CD4-positive, alpha-beta T cell (primary cell): ENCODE measurements at regions not wholly inside any gene's neighbourhood (a gene's known extent, or its start where the extent isn't known, plus 50 kb on each side); places are given as distances from the start of the nearest gene placed in this dataset.

ENCODE experiments used
- ATAC-seq: fragments of 200-7000 bp; cut with Tn5 transposase; one replicate; pipeline ENCODE4 v1.10.0; 2022; ENCODE audit warnings: mild to moderate bottlenecking; ENCODE audit not compliant: poor library complexity
- CTCF ChIA-PET: fragments of 350-600 bp; sonication (Branson Sonifier 250); formaldehyde crosslinking; loops from one replicate; lab custom pipeline; 2021; ENCODE audit warnings: antibody characterized with exemption, inconsistent platforms; lab: Charles Lee
- POLR2A ChIA-PET: fragments of 350-600 bp; sonication (Branson Sonifier 250); formaldehyde crosslinking; loops from one replicate; lab custom pipeline; 2021; ENCODE audit warnings: antibody characterized with exemption, inconsistent platforms; lab: Charles Lee
- DNase-seq, 14 experiments: peaks; one replicate each; pipeline ENCODE4 v3.0.0-alpha.2; 2013 to 2020; ENCODE audit warnings: mixed read lengths in 2 of 14
- H3K27ac ChIP-seq, 2 donors: one replicate each; pipeline versions ENCODE4 v1.5.1 to v1.7.0; 2013; ENCODE audit warnings: low read length in 2 of 2, low read depth in 1 of 2, mild to moderate bottlenecking in 1 of 2
- H3K27me3 ChIP-seq, 2 experiments: 1 replicate in 1 of 2; 2 replicates in 1 of 2; pipeline versions ENCODE4 v1.6.1 to v1.7.0; 2013; ENCODE audit warnings: low read length in 2 of 2, control low read depth in 1 of 2, mild to moderate bottlenecking in 1 of 2, moderate library complexity in 1 of 2; ENCODE audit not compliant: insufficient read depth in 2 of 2, control insufficient read depth in 1 of 2
- H3K36me3 ChIP-seq: one replicate; pipeline ENCODE4 v1.6.1; 2013; ENCODE audit warnings: low read length, control low read depth; ENCODE audit not compliant: insufficient read depth
- H3K4me1 ChIP-seq: one replicate; pipeline ENCODE4 v1.6.1; 2013; ENCODE audit warnings: low read length, control low read depth; ENCODE audit not compliant: insufficient read depth
- H3K4me3 ChIP-seq: one replicate; pipeline ENCODE4 v1.5.1; 2013; ENCODE audit warnings: mild to moderate bottlenecking, low read length, moderate library complexity
- H3K9me3 ChIP-seq, 2 experiments: 1 replicate in 1 of 2; 2 replicates in 1 of 2; pipeline versions ENCODE4 v1.6.1 to v1.7.0; 2013; ENCODE audit warnings: low read length in 2 of 2, mild to moderate bottlenecking in 2 of 2, control low read depth in 1 of 2, moderate library complexity in 1 of 2; ENCODE audit not compliant: control insufficient read depth in 1 of 2, insufficient read depth in 1 of 2
- H3K27ac Mint-ChIP-seq: one replicate; pipeline ENCODE4 v1.8.0; 2020; ENCODE audit warnings: mixed read lengths
- H3K27me3 Mint-ChIP-seq: one replicate; pipeline ENCODE4 v1.8.0; 2021; ENCODE audit warnings: mixed read lengths
- H3K36me3 Mint-ChIP-seq: one replicate; pipeline ENCODE4 v1.8.0; 2021; ENCODE audit warnings: low read depth, mixed read lengths
- H3K4me1 Mint-ChIP-seq: one replicate; pipeline ENCODE4 v1.8.0; 2021; ENCODE audit warnings: low read depth, mixed read lengths
- H3K4me3 Mint-ChIP-seq: one replicate; pipeline ENCODE4 v1.8.0; 2020; ENCODE audit warnings: mild to moderate bottlenecking, mixed read lengths
- H3K9me3 Mint-ChIP-seq: one replicate; pipeline ENCODE4 v1.8.0; 2020; ENCODE audit warnings: mixed read lengths
- CTCF ChIP-seq: fragments of 200-600 bp; IDR thresholded peaks from one replicate; pipeline ENCODE4 v1.8.0; 2022; ENCODE audit warnings: antibody characterized with exemption, mild to moderate bottlenecking
- intact Hi-C, 2 experiments: fragments of 100-400 bp; cut with DNase I in 1 of 2; cut with micrococcal nuclease in 1 of 2; formaldehyde crosslinking; loops; one replicate each; pipeline versions ENCODE4 v1.15.1 to v1.9.0; 2023 to 2025; cut with DNase I, micrococcal nuclease

- H3K36me3 Mint-ChIP-seq = no peaks in the 10 kb centered on the region
- Histone ChIP-seq H3K36me3 (no peaks in the 10 kb centered on the region), H3K4me1 (no peaks in the 10 kb centered on the region), H3K27ac (no peak overlapping the region), H3K27me3 (no peaks in the 10 kb centered on the region), H3K4me3 (no peak overlapping the region), H3K9me3 (peaks cover 0 to 20% of the 10 kb centered on the region in 2 experiments)
- H3K4me1 Mint-ChIP-seq = no peaks in the 10 kb centered on the region
- intact Hi-C loops = no loop called here
- CTCF ChIA-PET = no interaction called here
- H3K27ac Mint-ChIP-seq = no peak overlapping the region
- TF ChIP-seq CTCF = no peak
- DNase-seq (no peak), ATAC-seq (no peak)
- no peak overlapping the region for H3K4me3 Mint-ChIP-seq
- peaks cover 3% of the 10 kb centered on the region for H3K9me3 Mint-ChIP-seq
- no peaks in the 10 kb centered on the region for H3K27me3 Mint-ChIP-seq
- POLR2A ChIA-PET = no interaction called here
Measured at GRCh38 chr18:78477840-78478239, 501.8 kb upstream of the SALL3 start.

- TF ChIP-seq CTCF = no peak
- ChIA-PET POLR2A (no interaction called here), CTCF (no interaction called here)
- Mint-ChIP-seq H3K4me3 (no peak overlapping the region), H3K27me3 (no peaks in the 10 kb centered on the region), H3K9me3 (peaks cover 3% of the 10 kb centered on the region), H3K36me3 (no peaks in the 10 kb centered on the region), H3K4me1 (no peaks in the 10 kb centered on the region), H3K27ac (no peak overlapping the region)
- peaks cover 0 to 15% of the 10 kb centered on the region in 2 experiments for H3K9me3 ChIP-seq
- H3K27ac ChIP-seq = no peak overlapping the region
- DNase-seq (no peak), ATAC-seq (no peak)
- H3K4me3 ChIP-seq = no peak overlapping the region
- H3K27me3 ChIP-seq = no peaks in the 10 kb centered on the region
- intact Hi-C loops = no loop called here
- no peaks in the 10 kb centered on the region for H3K4me1 ChIP-seq
- H3K36me3 ChIP-seq = no peaks in the 10 kb centered on the region
Measured at GRCh38 chr18:78479443-78479842, 500.2 kb upstream of the SALL3 start.

- Histone ChIP-seq H3K27ac (no peak overlapping the region), H3K9me3 (peaks cover 0 to 19% of the 10 kb centered on the region in 2 experiments), H3K4me3 (no peak overlapping the region), H3K36me3 (no peaks in the 10 kb centered on the region), H3K4me1 (no peaks in the 10 kb centered on the region), H3K27me3 (no peaks in the 10 kb centered on the region)
- no peak for DNase-seq
- no peak for TF ChIP-seq CTCF
- no peaks in the 10 kb centered on the region for H3K27me3 Mint-ChIP-seq
- H3K36me3 Mint-ChIP-seq = no peaks in the 10 kb centered on the region
- intact Hi-C loops = no loop called here
- ChIA-PET CTCF (no interaction called here), POLR2A (no interaction called here)
- ATAC-seq = no peak
- no peak overlapping the region for H3K27ac Mint-ChIP-seq
- H3K4me3 Mint-ChIP-seq = no peak overlapping the region
- no peaks in the 10 kb centered on the region for H3K4me1 Mint-ChIP-seq
- H3K9me3 Mint-ChIP-seq = peaks cover 3% of the 10 kb centered on the region
Measured at GRCh38 chr18:78480262-78481054, 499.2 kb upstream of the SALL3 start.
